Stimulated activated CD8-positive, alpha-beta memory T cell treated with anti-CD3 and anti-CD28 coated beads, Interleukin-4, amount 100 ng/mL, for 1 hour (primary cell): ENCODE measurements at regions not wholly inside any gene's neighbourhood (a gene's known extent, or its start where the extent isn't known, plus 50 kb on each side); places are given as distances from the start of the nearest gene placed in this dataset.
"Not testable (repeated sequence)": the region's sequence is repeated elsewhere in the genome, so short reads cannot be mapped to it uniquely, and the experiment has no call there.

Experiments
- DNase-seq, 2 donors: peaks; one replicate each; pipeline ENCODE4 v3.0.0-alpha.2; 2020; ENCODE audit warnings: low read depth in 2 of 2, low spot score in 1 of 2

GRCh38 chr14:95818581-95818980 lies 58.1 kb upstream of the TUNAR start:
- no peak for DNase-seq

GRCh38 chr14:95817271-95817670 lies 59.4 kb upstream of the TUNAR start:
- DNase-seq = no peak

- no peak for DNase-seq
These were observed 60.1 kb upstream of the TUNAR start for GRCh38 chr14:95816539-95816938.

GRCh38 chr14:95815226-95815690 lies 61.4 kb upstream of the TUNAR start:
- no peak for DNase-seq

- no peak for DNase-seq
These were observed 62.0 kb upstream of the TUNAR start for GRCh38 chr14:95814363-95815225.

- DNase-seq = no peak
These were observed 64.8 kb upstream of the TUNAR start for GRCh38 chr14:95811813-95812212.

GRCh38 chr14:95808371-95808770 lies 68.3 kb upstream of the TUNAR start:
- no peak for DNase-seq

- no peak for DNase-seq
These were observed 79.8 kb upstream of the TUNAR start for GRCh38 chr14:95796788-95797187.

GRCh38 chr14:95787941-95788340 lies 74.0 kb upstream of the TCL1A start:
- no peak for DNase-seq

- DNase-seq = no peak
These were observed 72.6 kb upstream of the TCL1A start for GRCh38 chr14:95786566-95786965.

- no peak for DNase-seq
These were observed 70.2 kb upstream of the TCL1A start for GRCh38 chr14:95784137-95784536.

GRCh38 chr14:95776798-95777534 lies 63.0 kb upstream of the TCL1A start:
- no peak for DNase-seq

- DNase-seq = peak; percentile 9 to 11
These were observed 60.6 kb upstream of the TCL1A start for GRCh38 chr14:95774265-95775160.

GRCh38 chr14:95770777-95771176 lies 56.9 kb upstream of the TCL1A start:
- no peak for DNase-seq

GRCh38 chr14:95769976-95770375 lies 56.1 kb upstream of the TCL1A start:
- no peak for DNase-seq

GRCh38 chr14:95769431-95769830 lies 55.5 kb upstream of the TCL1A start:
- DNase-seq = not testable (repeated sequence)

GRCh38 chr14:95765051-95765450 lies 51.1 kb upstream of the TCL1A start:
- DNase-seq = no peak

- DNase-seq = no peak
These were observed 50.0 kb upstream of the TCL1A start for GRCh38 chr14:95763875-95764274.
